AG04449 (cell line): ENCODE measurements at regions not wholly inside any gene's neighbourhood (a gene's known extent, or its start where the extent isn't known, plus 50 kb on each side); places are given as distances from the start of the nearest gene placed in this dataset.

Experiments used
- CTCF ChIA-PET: fragments of 350-600 bp; formaldehyde crosslinking; extraction: SDS; loops from one replicate; lab custom pipeline; 2021; ENCODE audit warnings: antibody characterized with exemption; lab: Yijun Ruan, JAX
- POLR2A ChIA-PET: fragments of 400-600, 350-600 bp; formaldehyde crosslinking; extraction: SDS; loops from one replicate; lab custom pipeline; 2020; ENCODE audit warnings: antibody characterized with exemption, inconsistent platforms; lab: Yijun Ruan, JAX
- DNase-seq: peaks from one replicate; pipeline ENCODE4 v3.0.0-alpha.2; 2010; ENCODE audit warnings: low read depth, low spot score
- H3K4me3 ChIP-seq: 2 replicates; pipeline ENCODE4 v1.5.1; 2011; ENCODE audit warnings: low read depth, mild to moderate bottlenecking, control low read depth, low read length
- CTCF ChIP-seq: IDR thresholded peaks from one replicate; pipeline ENCODE4 v1.5.1; 2011; ENCODE audit warnings: mild to moderate bottlenecking, moderate library complexity, low read length, control low read depth, inconsistent platforms; ENCODE audit not compliant: insufficient read depth; ENCODE audit errors: missing control alignments

GRCh38 chr14:82113007-82113406, 579.4 kb upstream of the SEL1L start:
- H3K4me3 ChIP-seq = no peak overlapping the region
- CTCF ChIA-PET = no interaction called here
- no peak for TF ChIP-seq CTCF
- DNase-seq = no peak
- POLR2A ChIA-PET = no interaction called here

GRCh38 chr14:82113710-82114109, 580.1 kb upstream of the SEL1L start:
- ChIA-PET CTCF (no interaction called here), POLR2A (no interaction called here)
- no peak overlapping the region for H3K4me3 ChIP-seq
- no peak for TF ChIP-seq CTCF
- DNase-seq = no peak

GRCh38 chr14:82116721-82117120, 583.1 kb upstream of the SEL1L start:
- CTCF ChIA-PET = no interaction called here
- POLR2A ChIA-PET = no interaction called here
- no peak for TF ChIP-seq CTCF
- DNase-seq = no peak
- H3K4me3 ChIP-seq = no peak overlapping the region

GRCh38 chr14:82122655-82123054, 589.0 kb upstream of the SEL1L start:
- ChIA-PET CTCF (no interaction called here), POLR2A (no interaction called here)
- no peak for DNase-seq
- H3K4me3 ChIP-seq = no peak overlapping the region
- no peak for TF ChIP-seq CTCF

- H3K4me3 ChIP-seq = no peak overlapping the region
- ChIA-PET POLR2A (no interaction called here), CTCF (no interaction called here)
- DNase-seq = no peak
- TF ChIP-seq CTCF = no peak
These were observed 590.9 kb upstream of the SEL1L start for GRCh38 chr14:82124511-82124910.

GRCh38 chr14:82126006-82126405, 592.4 kb upstream of the SEL1L start:
- TF ChIP-seq CTCF = no peak
- no peak for DNase-seq
- CTCF ChIA-PET = no interaction called here
- POLR2A ChIA-PET = no interaction called here
- no peak overlapping the region for H3K4me3 ChIP-seq
